OCI-LY3 (cell line): ENCODE measurements at regions not wholly inside any gene's neighbourhood (a gene's known extent, or its start where the extent isn't known, plus 50 kb on each side); places are given as distances from the start of the nearest gene placed in this dataset.

Experiments
- H2AFZ ChIP-seq: fragments of 200-600, 300-600 bp; shearing (Covaris generic); 2 replicates; pipeline ENCODE4 v1.6.0; 2014; ENCODE audit warnings: antibody characterized with exemption, low read depth, low read length
- H3K27ac ChIP-seq: fragments of 200-600, 300-600 bp; sonication (generic); 2 replicates; pipeline ENCODE4 v1.5.1; 2014; ENCODE audit warnings: mild to moderate bottlenecking, low read length, moderate library complexity, mixed read lengths
- H3K27me3 ChIP-seq: fragments of 200-600, 300-600 bp; sonication (generic); 2 replicates; pipeline ENCODE4 v1.6.1; 2014; ENCODE audit warnings: low read depth, low read length, mixed read lengths
- H3K36me3 ChIP-seq: fragments of 200-600, 300-600 bp; sonication (generic); replicated peaks from 2 replicates; pipeline ENCODE3; 2014; ENCODE audit warnings: low read depth, low read length, mixed read lengths
- H3K4me1 ChIP-seq: fragments of 300-600, 200-600 bp; sonication (generic); 2 replicates; pipeline ENCODE4 v1.6.1; 2014; ENCODE audit warnings: low read length, mixed read lengths
- H3K4me2 ChIP-seq: fragments of 200-600, 300-600 bp; sonication (generic); 2 replicates; pipeline ENCODE4 v1.6.1; 2014; ENCODE audit warnings: low read length, mixed read lengths
- H3K4me3 ChIP-seq: fragments of 300-600, 200-600 bp; sonication (generic); 2 replicates; pipeline ENCODE4 v1.5.1; 2014; ENCODE audit warnings: antibody characterized with exemption, mild to moderate bottlenecking, low read length, moderate library complexity
- H3K79me2 ChIP-seq: fragments of 300-600, 200-600 bp; shearing (Covaris generic); 2 replicates; pipeline ENCODE4 v1.6.1; 2014; ENCODE audit warnings: mild to moderate bottlenecking, low read length, mixed read lengths
- H3K9ac ChIP-seq: fragments of 300-600, 200-600 bp; shearing (Covaris generic); 2 replicates; pipeline ENCODE4 v1.6.0; 2014; ENCODE audit warnings: mild to moderate bottlenecking, low read length, moderate library complexity
- H3K9me3 ChIP-seq: fragments of 200-600, 300-600 bp; shearing (Covaris generic); 2 replicates; pipeline ENCODE4 v1.6.1; 2014; ENCODE audit warnings: low read length, mixed read lengths; ENCODE audit not compliant: insufficient read depth
- H4K20me1 ChIP-seq: fragments of 200-600, 300-600 bp; sonication (generic); 2 replicates; pipeline ENCODE4 v1.6.1; 2016; ENCODE audit warnings: low read length, mixed read lengths; ENCODE audit not compliant: insufficient read depth
- CTCF ChIP-seq: fragments of 200-600, 300-600 bp; sonication (generic); IDR thresholded peaks from 2 replicates; pipeline ENCODE4 v1.5.1; 2014; ENCODE audit warnings: antibody characterized with exemption, low read length, low read depth
- EZH2phosphoT487 ChIP-seq: fragments of 200-600 bp; shearing (Covaris generic); IDR thresholded peaks from 2 replicates; pipeline ENCODE4 v1.6.1; 2018; ENCODE audit warnings: antibody characterized with exemption, mixed run types, low read depth

GRCh38 chr1:11377954-11378353, 101.0 kb upstream of the DISP3 start:
- no peaks in the 10 kb centered on the region for H3K79me2 ChIP-seq
- no peak overlapping the region for H2AFZ ChIP-seq
- no peak overlapping the region for H3K4me3 ChIP-seq
- peaks cover 5% of the 10 kb centered on the region; the same call in 1 of the 2 replicates for H3K27me3 ChIP-seq
- no peak overlapping the region for H3K27ac ChIP-seq
- H3K4me2 ChIP-seq = no peak overlapping the region
- no peak overlapping the region for H3K9ac ChIP-seq
- H4K20me1 ChIP-seq = no peaks in the 10 kb centered on the region
- no peaks in the 10 kb centered on the region for H3K36me3 ChIP-seq
- no peak for TF ChIP-seq EZH2phosphoT487
- TF ChIP-seq CTCF = no peak
- H3K4me1 ChIP-seq = no peaks in the 10 kb centered on the region
- H3K9me3 ChIP-seq = no peaks in the 10 kb centered on the region

- no peak overlapping the region for H2AFZ ChIP-seq
- no peak overlapping the region for H3K4me3 ChIP-seq
- H3K27me3 ChIP-seq = peaks cover 5% of the 10 kb centered on the region; the same call in 1 of the 2 replicates
- H3K4me1 ChIP-seq = no peaks in the 10 kb centered on the region
- no peaks in the 10 kb centered on the region for H3K79me2 ChIP-seq
- H4K20me1 ChIP-seq = no peaks in the 10 kb centered on the region
- H3K27ac ChIP-seq = no peak overlapping the region
- TF ChIP-seq EZH2phosphoT487 = no peak
- no peak for TF ChIP-seq CTCF
- no peak overlapping the region for H3K4me2 ChIP-seq
- no peak overlapping the region for H3K9ac ChIP-seq
- no peaks in the 10 kb centered on the region for H3K9me3 ChIP-seq
- no peaks in the 10 kb centered on the region for H3K36me3 ChIP-seq
Observed at GRCh38 chr1:11379851-11380250, 99.1 kb upstream of the DISP3 start.

- Histone ChIP-seq H4K20me1 (no peaks in the 10 kb centered on the region), H2AFZ (no peak overlapping the region), H3K9ac (no peak overlapping the region), H3K36me3 (no peaks in the 10 kb centered on the region), H3K27me3 (peaks cover 5% of the 10 kb centered on the region; the same call in 1 of the 2 replicates), H3K79me2 (no peaks in the 10 kb centered on the region), H3K27ac (no peak overlapping the region), H3K4me2 (no peak overlapping the region), H3K4me1 (no peaks in the 10 kb centered on the region), H3K9me3 (no peaks in the 10 kb centered on the region), H3K4me3 (no peak overlapping the region)
- TF ChIP-seq CTCF (no peak), EZH2phosphoT487 (no peak)
Observed at GRCh38 chr1:11380500-11380899, 98.5 kb upstream of the DISP3 start.

GRCh38 chr1:11383553-11384169, 95.3 kb upstream of the DISP3 start:
- Histone ChIP-seq H2AFZ (no peak overlapping the region), H3K27me3 (peaks cover 5% of the 10 kb centered on the region; the same call in 1 of the 2 replicates), H3K27ac (no peak overlapping the region), H3K36me3 (no peaks in the 10 kb centered on the region), H3K9ac (no peak overlapping the region), H4K20me1 (no peaks in the 10 kb centered on the region), H3K4me1 (no peaks in the 10 kb centered on the region), H3K9me3 (no peaks in the 10 kb centered on the region), H3K4me3 (no peak overlapping the region), H3K79me2 (no peaks in the 10 kb centered on the region), H3K4me2 (no peak overlapping the region)
- no peak for TF ChIP-seq CTCF
- no peak for TF ChIP-seq EZH2phosphoT487
